Activated naive CD4-positive, alpha-beta T cell treated with anti-CD3 and anti-CD28 coated beads, Interleukin-2, amount 10 ng/mL, durations not matched to agents 7 days and 5 days (primary cell): ENCODE measurements at regions not wholly inside any gene's neighbourhood (a gene's known extent, or its start where the extent isn't known, plus 50 kb on each side); places are given as distances from the start of the nearest gene placed in this dataset.
"Not testable (repeated sequence)": the region's sequence is repeated elsewhere in the genome, so short reads cannot be mapped to it uniquely, and the experiment has no call there.

ENCODE experiments used
- CTCF ChIA-PET: fragments of 350-600 bp; sonication (Branson Sonifier 250); formaldehyde crosslinking; loops from one replicate; lab custom pipeline; 2021; ENCODE audit warnings: antibody characterized with exemption; lab: Charles Lee
- DNase-seq: peaks from one replicate; pipeline ENCODE4 v3.0.0-alpha.2; 2020
- H3K27ac Mint-ChIP-seq: one replicate; pipeline ENCODE4 v1.8.0; 2021; ENCODE audit warnings: mild to moderate bottlenecking, moderate library complexity, mixed read lengths
- H3K27me3 Mint-ChIP-seq: one replicate; pipeline ENCODE4 v1.8.0; 2021; ENCODE audit warnings: mild to moderate bottlenecking, mixed read lengths
- H3K36me3 Mint-ChIP-seq: one replicate; pipeline ENCODE4 v1.8.0; 2021; ENCODE audit warnings: mixed read lengths
- H3K4me1 Mint-ChIP-seq: one replicate; pipeline ENCODE4 v1.8.0; 2021; ENCODE audit warnings: mixed read lengths
- H3K4me3 Mint-ChIP-seq: one replicate; pipeline ENCODE4 v1.8.0; 2021; ENCODE audit warnings: mild to moderate bottlenecking, moderate library complexity, mixed read lengths
- H3K9me3 Mint-ChIP-seq: one replicate; pipeline ENCODE4 v1.8.0; 2021; ENCODE audit warnings: mixed read lengths

DNA sequence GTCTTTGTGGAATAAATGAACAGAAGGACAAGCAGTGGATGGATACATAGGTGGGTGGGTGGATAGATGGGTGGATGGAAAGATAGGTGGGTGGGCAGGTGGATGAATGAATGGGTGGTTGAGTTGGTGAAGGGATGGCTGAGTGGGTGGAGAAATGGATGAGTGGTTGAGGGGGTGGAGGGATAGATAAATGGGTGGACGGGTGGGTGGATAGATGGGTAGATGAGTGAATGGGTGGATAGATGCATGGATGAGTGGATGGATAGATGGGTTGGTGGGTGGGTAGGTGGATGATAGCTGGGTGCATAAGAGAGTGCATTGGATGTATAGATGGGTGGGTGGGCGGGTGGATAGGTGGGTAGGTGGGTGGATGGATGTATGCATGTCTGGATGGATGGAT is 63.5 kb downstream of the UNC93B1 start:
- H3K27me3 Mint-ChIP-seq, H3K27ac Mint-ChIP-seq, H3K4me3 Mint-ChIP-seq, H3K4me1 Mint-ChIP-seq, CTCF ChIA-PET, DNase-seq, H3K36me3 Mint-ChIP-seq, H3K9me3 Mint-ChIP-seq: not testable (repeated sequence)

DNA sequence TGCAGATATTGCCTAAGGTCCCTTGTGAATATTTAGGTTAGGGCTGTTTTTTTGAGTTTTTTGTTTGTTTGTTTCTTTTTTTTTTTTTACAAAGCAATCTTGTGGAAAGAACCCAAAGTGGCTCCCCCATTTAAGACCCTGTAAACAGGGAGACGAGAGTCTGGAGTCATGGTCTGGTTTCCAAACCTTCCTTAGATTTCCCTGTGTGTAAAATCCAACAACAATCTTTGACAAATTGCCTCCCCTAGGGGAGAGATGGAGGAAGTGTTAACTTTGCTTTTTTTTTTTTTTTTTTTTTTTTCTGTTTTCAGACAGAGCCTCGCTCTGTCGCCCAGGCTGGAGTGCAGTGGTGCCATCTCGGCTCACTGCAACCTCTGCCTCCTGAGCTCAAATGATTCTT is 64.9 kb downstream of the UNC93B1 start:
- CTCF ChIA-PET, result interaction anchor here (0.7 kb wide), 1 partner anchor 80 kb away, joined by 3 read pairs; no protein-coding TSS in a partner anchor
- not testable (repeated sequence) for H3K4me1 Mint-ChIP-seq, H3K27me3 Mint-ChIP-seq, H3K4me3 Mint-ChIP-seq, H3K27ac Mint-ChIP-seq, H3K36me3 Mint-ChIP-seq, H3K9me3 Mint-ChIP-seq, DNase-seq

DNA sequence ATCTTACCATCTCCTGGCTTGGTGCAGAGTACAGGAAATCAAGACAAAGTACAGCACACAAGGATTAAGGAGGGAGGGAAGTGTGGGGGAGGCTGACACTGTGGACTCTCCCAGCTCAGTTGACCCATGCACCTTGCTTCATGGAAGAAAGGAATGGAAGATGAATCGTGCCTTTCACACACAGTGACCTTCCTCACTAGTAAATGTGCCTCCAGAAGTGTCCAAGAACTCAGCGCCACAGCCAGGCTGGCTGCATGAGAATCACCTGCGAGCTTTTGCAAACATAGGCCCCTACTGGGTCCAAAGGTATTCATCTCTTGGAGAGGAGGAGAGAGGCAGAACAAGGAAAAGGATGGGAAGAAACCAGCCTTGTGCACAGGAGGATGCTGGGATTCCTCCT is 65.5 kb downstream of the UNC93B1 start:
- H3K4me3 Mint-ChIP-seq, H3K9me3 Mint-ChIP-seq, H3K27ac Mint-ChIP-seq, H3K4me1 Mint-ChIP-seq, H3K36me3 Mint-ChIP-seq, CTCF ChIA-PET, DNase-seq: not testable (repeated sequence)
- peaks cover 12% of the 10 kb centered on the region for H3K27me3 Mint-ChIP-seq

DNA sequence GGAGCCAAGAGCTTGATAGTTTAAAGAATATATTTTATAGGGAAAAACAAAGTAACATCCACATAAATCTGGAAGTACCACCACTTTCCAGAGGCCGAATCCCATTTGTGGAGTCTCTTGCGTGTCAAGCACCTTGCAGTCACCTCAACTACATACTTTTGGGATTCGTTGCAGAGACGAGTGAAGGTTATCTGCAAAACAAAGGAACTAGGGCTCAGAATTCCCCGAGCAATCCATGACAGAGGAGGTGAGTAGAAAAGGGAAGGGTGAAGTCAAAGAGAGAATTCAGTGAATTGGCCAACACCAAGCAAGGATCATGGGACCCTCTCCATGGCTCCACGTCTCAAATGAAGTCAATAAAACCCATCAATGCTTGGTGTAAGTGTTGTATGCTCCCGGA is 80.3 kb downstream of the UNC93B1 start:
- H3K36me3 Mint-ChIP-seq, H3K9me3 Mint-ChIP-seq, H3K27ac Mint-ChIP-seq, CTCF ChIA-PET, DNase-seq, H3K4me3 Mint-ChIP-seq: not testable (repeated sequence)
- peaks cover 15% of the 10 kb centered on the region for H3K4me1 Mint-ChIP-seq
- peaks cover 10% of the 10 kb centered on the region for H3K27me3 Mint-ChIP-seq

DNA sequence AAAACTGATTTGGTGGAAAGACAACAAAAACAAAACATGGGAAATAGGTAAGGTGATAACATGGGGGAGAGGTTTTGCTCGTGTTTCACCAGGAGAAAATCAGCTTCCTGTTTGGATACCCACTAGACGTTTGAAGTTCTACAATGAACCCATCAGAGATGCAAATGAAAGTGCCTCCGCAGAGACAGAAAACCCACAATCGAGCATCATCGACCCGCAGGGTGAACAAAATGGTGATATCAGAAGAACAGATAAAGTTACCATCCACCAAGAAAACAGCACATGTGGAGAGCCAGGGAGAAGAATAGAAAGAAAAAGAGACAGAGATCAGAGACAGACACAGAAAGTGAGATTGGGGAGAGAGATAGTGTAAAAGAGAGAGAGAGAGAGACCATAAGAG is 83.4 kb downstream of the UNC93B1 start:
- CTCF ChIA-PET, H3K9me3 Mint-ChIP-seq, H3K36me3 Mint-ChIP-seq: not testable (repeated sequence)
- H3K4me1 Mint-ChIP-seq, result peaks cover 15% of the 10 kb centered on the region
- DNase-seq, result peak; percentile 53
- H3K27me3 Mint-ChIP-seq, result peaks cover 10% of the 10 kb centered on the region
- H3K4me3 Mint-ChIP-seq, result peak overlapping the region; percentile 31
- H3K27ac Mint-ChIP-seq, result peak overlapping the region; percentile 85

DNA sequence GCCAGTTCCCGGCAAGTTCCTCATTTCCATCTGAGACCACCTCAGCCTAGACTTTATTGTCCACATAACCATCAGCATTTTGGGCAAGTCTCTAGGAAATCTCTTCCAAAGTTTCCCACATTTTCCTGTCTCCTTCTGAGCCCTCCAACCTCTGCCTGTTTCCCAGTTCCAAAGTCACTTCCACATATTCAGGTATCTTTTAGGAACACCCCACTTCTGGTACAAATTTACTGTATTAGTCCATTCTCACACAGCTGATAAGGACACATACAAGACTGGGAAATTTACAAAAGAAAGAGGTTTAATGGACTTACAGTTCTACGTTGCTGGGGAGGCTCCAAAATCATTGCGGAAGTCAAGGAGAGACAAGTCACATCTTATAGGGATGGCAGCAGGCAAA is 91.7 kb downstream of the UNC93B1 start:
- H3K9me3 Mint-ChIP-seq, H3K27ac Mint-ChIP-seq, H3K4me1 Mint-ChIP-seq, DNase-seq, H3K4me3 Mint-ChIP-seq, H3K36me3 Mint-ChIP-seq, CTCF ChIA-PET: not testable (repeated sequence)
- H3K27me3 Mint-ChIP-seq, result peaks cover 22% of the 10 kb centered on the region

DNA sequence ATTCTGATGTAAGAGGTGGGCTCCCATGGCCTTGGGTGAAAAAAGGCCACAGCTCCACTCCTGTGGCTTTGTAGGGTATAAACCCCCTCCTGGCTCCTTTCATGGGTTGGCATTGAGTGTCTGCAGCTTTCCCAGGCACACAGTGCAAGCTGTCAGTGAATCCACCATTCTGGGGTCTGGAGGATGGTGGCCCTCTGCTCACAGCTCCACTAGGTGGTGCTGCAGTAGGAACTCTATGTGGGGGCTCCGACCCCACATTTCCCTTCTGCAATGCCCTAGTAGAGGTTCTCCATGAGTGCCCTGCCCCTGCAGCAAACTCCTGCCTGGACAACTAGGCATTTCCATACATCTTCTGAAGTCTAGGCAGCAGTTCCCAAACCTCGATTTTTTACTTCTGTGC is 92.7 kb downstream of the UNC93B1 start:
- DNase-seq, H3K9me3 Mint-ChIP-seq, CTCF ChIA-PET, H3K36me3 Mint-ChIP-seq, H3K4me3 Mint-ChIP-seq, H3K27ac Mint-ChIP-seq, H3K4me1 Mint-ChIP-seq: not testable (repeated sequence)
- H3K27me3 Mint-ChIP-seq, result peaks cover 22% of the 10 kb centered on the region

DNA sequence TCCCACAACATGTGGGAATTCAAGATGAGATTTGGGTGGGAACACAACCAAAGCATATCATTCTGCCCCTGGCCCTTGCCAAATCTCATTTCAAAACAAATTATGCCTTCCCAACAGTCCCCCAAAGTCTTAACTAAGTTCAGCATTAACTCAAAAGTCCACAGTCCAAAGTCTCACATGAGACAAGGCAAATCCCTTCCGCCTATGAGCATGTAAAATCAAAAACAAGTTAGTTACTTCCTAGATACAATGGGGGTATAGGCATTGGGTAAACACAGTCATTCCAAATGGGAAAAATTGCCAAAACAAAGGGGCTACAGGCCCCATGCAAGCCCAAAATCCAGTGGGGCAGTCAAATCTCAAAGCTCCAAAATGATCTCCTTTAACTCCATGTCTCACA is 93.1 kb downstream of the UNC93B1 start:
- H3K4me1 Mint-ChIP-seq, H3K9me3 Mint-ChIP-seq, H3K27ac Mint-ChIP-seq, H3K36me3 Mint-ChIP-seq, H3K4me3 Mint-ChIP-seq, DNase-seq, CTCF ChIA-PET: not testable (repeated sequence)
- peaks cover 22% of the 10 kb centered on the region for H3K27me3 Mint-ChIP-seq

DNA sequence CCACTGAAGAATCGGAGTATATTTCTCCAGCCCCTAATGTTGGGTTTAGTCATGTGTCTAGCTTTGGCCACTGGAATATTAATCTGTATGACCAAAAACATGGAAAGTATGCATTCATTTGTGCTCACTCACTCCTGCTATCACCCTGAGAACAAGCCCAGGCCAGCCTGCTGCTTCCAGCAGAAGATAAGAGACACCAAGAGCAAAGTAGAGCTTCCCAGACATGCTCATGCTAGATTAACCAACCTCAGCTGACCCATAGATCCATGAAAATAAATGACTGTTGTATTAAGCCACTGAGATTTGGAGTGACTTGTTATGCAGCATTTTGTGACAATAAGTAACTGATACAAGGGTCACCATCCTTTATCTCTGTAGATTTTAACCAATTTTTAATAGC is 96.9 kb downstream of the UNC93B1 start:
- H3K4me1 Mint-ChIP-seq, CTCF ChIA-PET, H3K4me3 Mint-ChIP-seq, H3K36me3 Mint-ChIP-seq, H3K9me3 Mint-ChIP-seq, H3K27ac Mint-ChIP-seq, DNase-seq: not testable (repeated sequence)
- H3K27me3 Mint-ChIP-seq, result peaks cover 15% of the 10 kb centered on the region

DNA sequence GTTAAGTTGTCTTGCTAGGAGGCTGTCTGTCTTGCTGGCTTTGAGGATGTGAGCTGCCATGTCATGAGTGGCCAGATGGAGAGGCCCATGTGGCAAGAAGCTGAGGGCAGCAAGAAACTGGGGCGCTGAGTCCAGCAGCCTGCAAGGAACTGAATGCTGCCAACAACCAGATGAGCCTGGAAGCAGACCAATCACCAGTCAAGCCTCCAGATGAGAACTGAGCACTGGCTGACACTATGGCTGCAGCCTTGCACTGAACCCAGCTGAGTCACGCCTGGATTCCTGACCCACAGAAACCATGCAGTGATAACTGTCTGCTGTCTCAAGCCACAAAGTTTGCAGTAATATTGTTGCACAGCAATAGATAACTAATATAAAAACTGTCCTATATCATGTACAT is 104.4 kb downstream of the UNC93B1 start:
- H3K4me3 Mint-ChIP-seq, H3K27me3 Mint-ChIP-seq, DNase-seq: not testable (repeated sequence)

DNA sequence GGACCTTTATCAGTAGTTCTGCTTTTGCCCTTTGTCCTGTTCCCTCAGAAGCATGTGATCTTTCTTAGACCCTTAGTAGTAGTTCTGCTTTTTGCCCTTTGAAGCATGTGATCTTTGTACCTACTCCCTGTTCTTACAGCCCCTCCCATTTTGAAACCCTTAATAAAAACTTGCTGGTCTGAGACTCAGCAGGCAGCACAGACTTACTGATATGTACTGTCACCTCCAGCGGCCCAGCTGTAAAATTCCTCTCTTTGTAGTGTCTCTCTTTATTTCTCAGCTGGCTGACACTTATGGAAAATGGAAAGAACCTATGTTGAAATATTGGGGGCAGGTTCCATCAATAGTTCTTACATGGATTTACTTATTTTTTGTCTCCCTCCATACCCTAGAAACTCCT is 110.4 kb downstream of the UNC93B1 start:
- not testable (repeated sequence) for H3K9me3 Mint-ChIP-seq, H3K4me1 Mint-ChIP-seq

More for the DNA sequence above, 104.4 kb downstream of the UNC93B1 start:
- CTCF ChIA-PET, H3K36me3 Mint-ChIP-seq, H3K27ac Mint-ChIP-seq, H3K9me3 Mint-ChIP-seq, H3K4me1 Mint-ChIP-seq: not testable (repeated sequence)

DNA sequence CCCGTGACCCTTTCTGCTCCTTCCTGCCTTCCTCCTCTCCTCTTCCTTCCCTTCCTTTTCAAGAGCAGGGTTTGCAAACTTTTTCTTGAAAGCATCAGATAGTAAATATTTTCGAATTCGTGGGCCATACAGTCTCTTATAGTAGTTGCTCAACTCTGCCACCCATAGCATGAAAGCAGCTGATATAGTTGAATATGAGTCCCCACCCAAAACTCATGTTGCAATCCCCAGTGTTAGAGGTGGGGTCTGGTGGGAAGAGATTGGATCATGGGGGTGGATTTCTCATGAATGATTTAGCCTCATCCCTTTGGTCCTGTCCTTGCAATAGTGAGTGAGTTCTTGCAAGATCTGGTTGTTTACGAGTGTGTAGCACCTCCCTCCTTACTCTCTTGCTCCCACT is 114.3 kb downstream of the UNC93B1 start:
- DNase-seq, H3K9me3 Mint-ChIP-seq, H3K27ac Mint-ChIP-seq, H3K4me3 Mint-ChIP-seq, H3K36me3 Mint-ChIP-seq, CTCF ChIA-PET: not testable (repeated sequence)
- H3K4me1 Mint-ChIP-seq, result peaks cover 11% of the 10 kb centered on the region
- H3K27me3 Mint-ChIP-seq, result peaks cover 16% of the 10 kb centered on the region

More for the DNA sequence above, 110.4 kb downstream of the UNC93B1 start:
- H3K4me3 Mint-ChIP-seq, H3K36me3 Mint-ChIP-seq, CTCF ChIA-PET, DNase-seq, H3K27me3 Mint-ChIP-seq, H3K27ac Mint-ChIP-seq: not testable (repeated sequence)

DNA sequence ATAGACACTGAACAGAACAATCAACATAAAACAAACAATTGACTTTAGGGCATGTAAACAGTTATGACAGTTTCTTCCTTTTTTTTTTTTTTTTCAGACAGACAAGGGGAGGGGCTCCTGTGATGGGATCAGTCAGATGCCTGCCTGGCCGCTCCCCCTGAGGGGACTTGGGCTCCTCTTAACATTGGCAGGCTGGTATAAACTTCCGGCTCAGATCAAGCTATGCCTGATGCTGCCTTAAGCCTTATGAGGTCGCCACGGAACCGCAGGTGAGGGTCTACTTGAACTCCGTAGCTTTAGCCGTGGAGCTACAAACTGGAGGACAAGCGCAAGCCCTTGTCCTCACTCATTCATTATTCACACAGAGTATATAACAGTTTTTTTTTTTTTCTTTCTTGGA is 115.8 kb downstream of the UNC93B1 start:
- peaks cover 19% of the 10 kb centered on the region for H3K27me3 Mint-ChIP-seq
- H3K9me3 Mint-ChIP-seq, CTCF ChIA-PET, H3K36me3 Mint-ChIP-seq, DNase-seq, H3K27ac Mint-ChIP-seq, H3K4me3 Mint-ChIP-seq: not testable (repeated sequence)
- H3K4me1 Mint-ChIP-seq, result peaks cover 25% of the 10 kb centered on the region

DNA sequence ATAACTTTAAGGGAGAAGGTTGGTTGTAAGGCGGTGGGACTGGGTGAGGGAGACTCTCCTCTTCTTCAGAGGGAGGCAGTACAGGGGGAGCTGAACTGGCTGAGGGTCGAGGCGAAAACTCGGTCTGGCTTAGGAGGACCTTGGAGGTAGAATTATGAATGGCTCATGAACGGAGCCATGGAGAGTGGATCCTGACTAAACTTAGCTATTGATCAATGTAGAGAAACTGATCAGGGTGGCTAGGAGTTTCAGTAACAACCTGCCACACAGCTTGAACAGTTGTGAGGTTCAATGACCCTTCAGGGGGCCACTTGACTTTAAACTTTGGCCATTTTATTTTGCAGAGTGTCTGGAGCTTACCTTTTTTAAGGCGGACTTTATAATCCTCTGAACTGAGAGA is 117.2 kb downstream of the UNC93B1 start:
- DNase-seq, H3K36me3 Mint-ChIP-seq, CTCF ChIA-PET, H3K9me3 Mint-ChIP-seq: not testable (repeated sequence)
- Mint-ChIP-seq H3K4me3 (peak overlapping the region; percentile 11), H3K4me1 (peaks cover 25% of the 10 kb centered on the region), H3K27me3 (peaks cover 15% of the 10 kb centered on the region), H3K27ac (peak overlapping the region; percentile 55)

DNA sequence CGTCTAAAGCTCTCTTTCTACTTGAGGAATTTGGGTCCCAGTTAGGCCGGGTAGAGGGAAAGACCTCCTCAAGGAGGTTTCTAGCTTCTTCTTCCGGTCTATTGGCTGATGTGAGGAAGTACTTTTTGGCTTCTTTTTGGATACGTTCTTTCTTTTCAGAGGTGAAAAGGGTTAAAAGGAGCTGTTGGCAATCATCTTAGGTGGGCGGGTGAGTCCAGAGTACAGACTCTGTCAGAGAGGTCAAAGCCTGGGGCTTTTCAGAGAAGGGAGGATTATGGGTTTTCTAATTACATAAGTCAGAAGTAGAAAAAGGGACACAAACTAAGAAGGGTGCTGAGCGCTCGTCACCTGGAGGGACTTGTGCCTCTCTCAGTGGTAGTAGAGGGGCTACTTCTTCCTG is 117.7 kb downstream of the UNC93B1 start:
- peaks cover 25% of the 10 kb centered on the region for H3K4me1 Mint-ChIP-seq
- H3K27ac Mint-ChIP-seq, result peak overlapping the region; percentile 55
- DNase-seq, H3K9me3 Mint-ChIP-seq, CTCF ChIA-PET, H3K36me3 Mint-ChIP-seq: not testable (repeated sequence)
- H3K27me3 Mint-ChIP-seq, result peaks cover 15% of the 10 kb centered on the region
- H3K4me3 Mint-ChIP-seq, result peak overlapping the region; percentile 11

DNA sequence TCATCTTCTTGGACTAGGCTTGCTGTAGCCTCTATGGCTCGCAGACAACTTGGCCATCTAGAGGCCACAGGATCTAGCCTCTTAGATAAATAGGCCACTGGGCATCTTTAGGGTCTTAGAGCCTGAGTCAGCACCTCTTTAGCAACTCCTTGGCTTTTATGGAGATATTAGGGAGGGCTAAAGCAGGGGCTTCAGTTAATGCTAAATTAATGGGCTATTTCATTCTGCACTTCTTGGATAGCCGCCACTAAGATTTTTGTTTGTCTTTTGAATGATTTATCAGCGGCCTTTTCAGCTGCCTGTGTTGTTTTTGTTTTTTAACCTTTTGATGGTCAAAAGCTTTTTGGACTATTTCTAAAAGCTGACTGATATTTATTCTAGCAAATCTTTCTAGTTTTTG is 118.3 kb downstream of the UNC93B1 start:
- Mint-ChIP-seq H3K27me3 (peaks cover 15% of the 10 kb centered on the region), H3K4me3 (peak overlapping the region; percentile 79), H3K4me1 (peaks cover 25% of the 10 kb centered on the region)
- CTCF ChIA-PET, result interaction anchor here (0.5 kb wide), 1 partner anchor 1357 kb away, joined by 3 read pairs; no protein-coding TSS in a partner anchor
- not testable (repeated sequence) for H3K36me3 Mint-ChIP-seq, H3K9me3 Mint-ChIP-seq, H3K27ac Mint-ChIP-seq, DNase-seq
